HG03460 (cell line): ENCODE measurements at regions not wholly inside any gene's neighbourhood (a gene's known extent, or its start where the extent isn't known, plus 50 kb on each side); places are given as distances from the start of the nearest gene placed in this dataset.
A peak's percentile ranks its signal among the peaks of the same experiment; 100 is the strongest.
"Not testable (repeated sequence)": the region's sequence is repeated elsewhere in the genome, so short reads cannot be mapped to it uniquely, and the experiment has no call there.

Experiments
- ATAC-seq: cut with Tn5 transposase; IDR thresholded peaks from one replicate; pipeline ENCODE4 v1.9.1; 2021; ENCODE audit not compliant: unreplicated experiment

DNA sequence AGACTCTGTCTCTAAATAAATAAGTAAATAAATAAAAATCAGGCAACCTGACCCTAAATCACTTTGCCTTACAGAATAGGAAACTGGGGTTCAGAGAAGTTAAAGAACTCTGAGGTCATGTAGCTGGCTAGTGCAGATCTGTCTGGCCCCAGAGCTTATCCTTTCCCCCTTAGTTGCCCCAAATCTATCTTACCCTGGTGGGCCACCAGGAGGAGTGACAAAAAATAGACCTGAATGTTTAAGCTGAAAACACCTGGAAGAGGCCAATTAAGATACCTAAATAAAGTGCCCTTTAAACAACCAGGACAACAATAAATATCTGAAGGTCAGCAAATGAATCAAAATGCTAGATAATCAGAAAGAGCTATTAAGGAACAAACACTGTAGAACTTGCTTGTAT, 59.7 kb downstream of the TEX35 start:
- no peak for ATAC-seq

DNA sequence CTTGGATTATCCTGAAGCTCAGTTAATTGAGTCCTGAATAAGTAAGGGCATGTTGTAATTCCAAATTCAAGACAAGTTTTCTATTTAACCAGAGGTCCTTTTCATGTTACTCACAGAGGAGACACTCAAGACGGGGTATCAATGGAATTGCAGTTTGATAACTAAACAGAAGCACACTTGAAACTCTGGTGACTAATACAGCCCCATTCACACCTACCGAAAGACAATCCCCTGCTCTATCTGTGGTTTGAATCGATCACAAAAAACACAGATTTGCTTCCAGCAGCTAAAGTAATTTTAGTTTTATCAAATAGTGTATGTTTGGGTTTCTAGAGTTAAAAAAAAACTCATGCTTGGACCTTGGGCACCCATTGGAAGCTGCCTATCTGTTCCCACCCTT, 60.4 kb downstream of the TEX35 start:
- peak; percentile 65 for ATAC-seq

- ATAC-seq, result no peak
These were observed 61.4 kb downstream of the TEX35 start for GRCh38 chr1:178574345-178574744.

- ATAC-seq, result peak; percentile 33
These were observed 62.9 kb downstream of the TEX35 start for GRCh38 chr1:178575611-178576361.

DNA sequence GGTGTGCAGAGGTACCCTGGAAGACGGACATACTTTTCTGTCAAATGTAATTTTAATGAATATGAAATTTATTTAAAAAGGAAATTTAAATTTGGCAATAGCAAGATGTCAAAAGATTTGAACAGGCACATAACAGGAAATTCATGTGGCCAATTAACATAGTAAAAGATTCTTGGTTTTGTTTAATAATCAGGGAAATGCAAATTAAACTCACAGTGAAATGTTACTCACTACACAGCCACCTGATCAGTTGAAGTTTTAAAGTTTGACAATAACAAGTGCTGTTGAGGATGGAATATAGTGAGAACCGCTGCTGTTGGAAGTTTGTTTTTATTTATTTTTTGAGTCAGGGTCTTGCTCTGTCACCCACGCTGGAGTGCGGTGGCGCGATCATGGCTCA, 63.9 kb downstream of the TEX35 start:
- no peak for ATAC-seq

- no peak for ATAC-seq
These were observed 65.0 kb downstream of the TEX35 start for GRCh38 chr1:178577882-178578281.

DNA sequence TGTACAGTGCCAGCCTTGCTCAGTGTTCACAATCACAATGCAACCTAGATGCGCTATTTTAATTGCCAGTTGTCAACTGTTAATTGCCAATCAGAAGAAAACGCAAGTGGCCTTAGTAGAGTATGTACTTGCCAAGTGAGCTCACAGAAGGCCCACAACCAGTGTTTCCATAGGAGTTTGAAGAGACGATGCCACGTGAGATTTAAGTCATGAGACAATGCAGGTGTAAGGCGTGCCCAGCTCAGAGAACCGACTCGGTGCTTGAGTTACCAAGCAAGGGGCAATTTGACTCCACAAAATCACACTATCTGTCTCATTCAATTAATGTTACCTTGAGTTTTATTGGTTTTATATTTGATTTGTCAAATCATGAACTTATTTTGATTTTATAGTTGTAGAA, 65.6 kb downstream of the TEX35 start:
- no peak for ATAC-seq

DNA sequence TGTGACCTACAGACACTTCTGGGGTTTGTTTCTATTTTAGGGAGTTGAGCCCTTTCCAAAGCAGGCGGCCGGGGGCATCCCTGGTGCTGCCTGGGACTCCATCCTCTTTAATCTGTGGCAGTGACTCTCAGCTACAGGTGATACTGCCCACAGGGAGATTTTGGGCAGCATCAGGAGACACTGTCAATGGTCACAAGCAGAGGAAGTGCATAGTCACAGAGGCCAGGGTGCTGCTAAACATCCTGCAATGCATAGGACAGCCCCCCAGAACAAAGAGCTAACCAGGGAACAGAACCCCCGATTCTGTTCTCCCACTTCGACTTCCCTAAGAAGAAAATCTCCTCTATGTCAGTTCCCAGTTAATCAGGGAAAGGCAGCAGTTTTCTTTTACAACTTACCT, 66.2 kb downstream of the TEX35 start:
- ATAC-seq, result no peak

GRCh38 chr1:178579562-178579961, 66.7 kb downstream of the TEX35 start:
- peak; percentile 51 for ATAC-seq

DNA sequence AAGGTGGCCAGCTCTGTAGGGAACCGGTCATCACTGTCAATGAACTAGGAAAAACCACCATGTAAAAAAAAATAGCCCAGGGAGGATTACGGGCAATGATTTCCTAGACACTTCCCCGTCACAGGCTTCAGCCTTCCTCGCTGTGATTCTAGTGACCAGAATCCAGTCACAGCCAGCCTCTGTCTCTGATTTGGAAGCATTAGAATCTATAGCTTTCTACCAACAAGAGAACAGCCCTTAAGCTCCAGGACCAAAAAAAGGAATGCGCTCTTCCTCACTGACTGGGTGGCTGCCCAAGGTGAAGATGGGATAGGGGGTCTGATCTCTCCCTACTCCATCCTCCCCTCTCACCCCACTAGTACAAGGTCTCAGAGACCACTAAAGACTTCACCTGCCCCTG, 67.2 kb downstream of the TEX35 start:
- no peak for ATAC-seq

GRCh38 chr1:178580876-178581275, 68.0 kb downstream of the TEX35 start:
- ATAC-seq, result no peak

- peak; percentile 79 for ATAC-seq
These were observed 68.7 kb downstream of the TEX35 start for GRCh38 chr1:178581351-178582303.

DNA sequence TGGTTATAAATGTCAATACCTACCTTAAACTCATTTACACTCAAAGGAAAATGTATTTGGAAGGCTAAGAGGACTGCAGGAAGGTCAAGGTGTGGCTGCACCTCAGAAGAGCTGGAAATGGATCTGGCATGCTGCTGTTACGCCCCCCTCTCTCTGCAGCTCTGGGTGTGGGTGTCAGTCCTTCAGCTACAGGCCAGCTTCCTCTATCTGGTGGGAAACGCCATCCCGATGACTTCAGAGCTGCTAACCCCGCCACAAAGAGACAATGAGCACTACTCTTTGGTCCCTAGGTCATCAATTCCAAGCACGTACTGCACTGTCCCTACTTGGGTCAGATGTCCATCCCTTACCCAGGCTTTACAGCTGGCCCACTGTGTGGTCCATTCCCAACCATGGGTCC, 74.2 kb downstream of the TEX35 start:
- no peak for ATAC-seq

- ATAC-seq, result no peak
These were observed 75.1 kb downstream of the TEX35 start for GRCh38 chr1:178587975-178588374.

GRCh38 chr1:178589042-178589441, 76.1 kb downstream of the TEX35 start:
- not testable (repeated sequence) for ATAC-seq

GRCh38 chr1:178591811-178592210, 78.9 kb downstream of the TEX35 start:
- ATAC-seq, result not testable (repeated sequence)

DNA sequence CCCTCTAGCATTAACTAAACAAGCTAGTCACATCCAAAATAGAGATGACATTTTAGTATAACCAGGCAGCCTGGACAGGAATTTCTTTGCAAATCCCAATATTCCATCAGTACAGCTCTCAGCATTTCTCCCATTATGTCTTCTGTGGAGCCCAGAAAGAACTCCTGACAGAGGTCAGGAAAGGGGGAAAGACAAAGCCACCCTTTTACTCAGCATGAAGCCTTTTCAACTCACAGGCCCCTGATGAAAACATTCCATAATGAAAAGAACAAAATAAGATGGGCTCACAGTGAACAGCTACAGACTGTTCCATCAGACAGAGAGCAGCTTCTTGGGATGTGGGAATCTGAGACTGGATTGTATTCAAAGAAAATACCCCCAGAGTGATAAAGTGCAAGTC, 80.6 kb downstream of the TEX35 start:
- no peak for ATAC-seq

DNA sequence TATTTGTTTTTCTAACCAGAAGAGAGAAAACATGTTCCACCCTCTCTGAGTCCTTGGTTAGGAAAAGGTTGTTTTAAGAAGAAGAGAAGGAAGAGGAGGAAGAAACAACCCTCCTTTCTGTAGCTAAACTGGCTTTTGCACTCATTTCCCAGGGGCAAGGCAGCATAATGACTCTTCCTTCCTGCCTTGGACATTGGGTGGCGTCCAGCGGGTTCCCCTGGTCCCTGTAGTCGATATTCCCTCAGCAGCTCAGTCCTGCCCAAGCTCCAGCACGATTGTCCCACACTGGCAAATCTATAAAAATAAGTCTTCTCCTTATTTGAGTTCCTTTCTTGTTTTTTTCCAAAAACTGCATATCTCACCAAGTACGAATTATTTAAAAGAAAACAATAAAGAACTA, 81.2 kb downstream of the TEX35 start:
- no peak for ATAC-seq

- ATAC-seq, result no peak
These were observed 82.6 kb downstream of the TEX35 start for GRCh38 chr1:178595491-178595890.

GRCh38 chr1:178599087-178599486, 86.2 kb downstream of the TEX35 start:
- ATAC-seq, result no peak

- ATAC-seq, result peak; percentile 80
These were observed 86.8 kb downstream of the TEX35 start for GRCh38 chr1:178599745-178600144.

- ATAC-seq, result no peak
These were observed 91.0 kb downstream of the TEX35 start for GRCh38 chr1:178603926-178604325.
